Peyer's patch (tissue), 4 donors: ENCODE measurements at regions not wholly inside any gene's neighbourhood (a gene's known extent, or its start where the extent isn't known, plus 50 kb on each side); places are given as distances from the start of the nearest gene placed in this dataset.
"Not testable (repeated sequence)": the region's sequence is repeated elsewhere in the genome, so short reads cannot be mapped to it uniquely, and the experiment has no call there.

ENCODE experiments used
- DNase-seq, 3 donors: peaks; one replicate each; pipeline ENCODE4 v3.0.0-alpha.2; 2017 to 2019
- H3K27ac ChIP-seq, 4 donors: fragments of 200-600 bp; sonication (generic); one replicate each; pipeline ENCODE4 v1.5.1; 2016 to 2019
- H3K27me3 ChIP-seq, 2 donors: fragments of 200-600 bp; sonication (generic); one replicate each; pipeline ENCODE4 v1.5.1; 2019
- H3K36me3 ChIP-seq, 3 donors: fragments of 200-600 bp; sonication (generic); one replicate each; pipeline ENCODE4 v1.5.1; 2016 to 2019
- H3K4me1 ChIP-seq, 4 donors: fragments of 200-600 bp; sonication (generic); one replicate each; pipeline ENCODE4 v1.5.1; 2016 to 2019
- H3K4me3 ChIP-seq, 4 donors: fragments of 200-600 bp; sonication (generic); 1 replicate in 3 of 4; 2 replicates in 1 of 4; pipeline ENCODE4 v1.5.1; 2016 to 2019; ENCODE audit warnings: mild to moderate bottlenecking in 1 of 4
- H3K9me3 ChIP-seq, 4 donors: fragments of 200-600 bp; sonication (generic); one replicate each; pipeline ENCODE4 v1.5.1; 2016 to 2019; ENCODE audit warnings: mild to moderate bottlenecking in 1 of 4
- CTCF ChIP-seq, 6 experiments: fragments of 450-650 bp in 4 of 6; fragments of 200-600 bp in 2 of 6; sonication (generic) in 1 of 6; IDR thresholded peaks; one replicate each; pipeline ENCODE4 v1.5.1; 2017 to 2019; ENCODE audit warnings: antibody characterized with exemption in 6 of 6, mild to moderate bottlenecking in 3 of 6, moderate library complexity in 1 of 6
- POLR2A ChIP-seq, 2 donors: fragments of 450-650 bp; IDR thresholded peaks; one replicate each; pipeline ENCODE4 v1.5.1; 2017; ENCODE audit warnings: antibody characterized with exemption in 2 of 2, mild to moderate bottlenecking in 2 of 2, moderate library complexity in 2 of 2

- Histone ChIP-seq H3K27me3 (no peaks in the 10 kb centered on the region), H3K9me3 (no peaks in the 10 kb centered on the region), H3K27ac (no peak overlapping the region), H3K4me1 (no peaks in the 10 kb centered on the region), H3K4me3 (no peak overlapping the region), H3K36me3 (no peaks in the 10 kb centered on the region)
- no peak for TF ChIP-seq CTCF (IDR thresholded peaks at IDR 0.05)
- TF ChIP-seq POLR2A (IDR thresholded peaks at IDR 0.05): no peak
- no peak for DNase-seq
Observed at GRCh38 chr4:128630871-128631270, 178.6 kb upstream of the JADE1 start.

GRCh38 chr4:128623508-128624215 is 185.8 kb upstream of the JADE1 start:
- no peak for DNase-seq
- H3K4me3 ChIP-seq: no peak overlapping the region
- H3K9me3 ChIP-seq: no peaks in the 10 kb centered on the region
- H3K27me3 ChIP-seq: no peaks in the 10 kb centered on the region
- no peak overlapping the region for H3K27ac ChIP-seq
- no peaks in the 10 kb centered on the region for H3K36me3 ChIP-seq
- H3K4me1 ChIP-seq: no peaks in the 10 kb centered on the region
- TF ChIP-seq CTCF (IDR thresholded peaks at IDR 0.05): no peak
- no peak for TF ChIP-seq POLR2A (IDR thresholded peaks at IDR 0.05)

GRCh38 chr4:128620279-128620965 is 189.1 kb upstream of the JADE1 start:
- H3K36me3 ChIP-seq, H3K27ac ChIP-seq, DNase-seq, H3K4me3 ChIP-seq, H3K9me3 ChIP-seq, H3K4me1 ChIP-seq, H3K27me3 ChIP-seq: not testable (repeated sequence)

GRCh38 chr4:128615197-128615596 is 194.3 kb upstream of the JADE1 start:
- H3K36me3 ChIP-seq: no peaks in the 10 kb centered on the region
- no peaks in the 10 kb centered on the region for H3K4me1 ChIP-seq
- no peaks in the 10 kb centered on the region for H3K27me3 ChIP-seq
- no peak overlapping the region for H3K4me3 ChIP-seq
- TF ChIP-seq CTCF (IDR thresholded peaks at IDR 0.05): no peak
- no peak for TF ChIP-seq POLR2A (IDR thresholded peaks at IDR 0.05)
- no peak for DNase-seq
- H3K9me3 ChIP-seq: no peaks in the 10 kb centered on the region
- no peak overlapping the region for H3K27ac ChIP-seq

- TF ChIP-seq CTCF (IDR thresholded peaks at IDR 0.05) (no peak), POLR2A (IDR thresholded peaks at IDR 0.05) (no peak)
- Histone ChIP-seq H3K9me3 (no peaks in the 10 kb centered on the region), H3K4me1 (no peaks in the 10 kb centered on the region), H3K4me3 (no peak overlapping the region), H3K36me3 (no peaks in the 10 kb centered on the region), H3K27me3 (no peaks in the 10 kb centered on the region), H3K27ac (no peak overlapping the region)
- no peak for DNase-seq
Observed at GRCh38 chr4:128608006-128608405, 201.5 kb upstream of the JADE1 start.

- DNase-seq: no peak
- H3K36me3 ChIP-seq: no peaks in the 10 kb centered on the region
Observed at GRCh38 chr4:128606173-128606572, 203.3 kb upstream of the JADE1 start.

More at GRCh38 chr4:128606173-128606572, 203.3 kb upstream of the JADE1 start:
- TF ChIP-seq CTCF (IDR thresholded peaks at IDR 0.05) (no peak), POLR2A (IDR thresholded peaks at IDR 0.05) (no peak)
- H3K9me3 ChIP-seq: no peaks in the 10 kb centered on the region
- peaks cover 0 to 5% (median 0%) of the 10 kb centered on the region in 4 donors for H3K4me1 ChIP-seq
- H3K27ac ChIP-seq: no peak overlapping the region
- no peak overlapping the region for H3K4me3 ChIP-seq
- H3K27me3 ChIP-seq: no peaks in the 10 kb centered on the region
